ENCODE measurements at regions not wholly inside any gene's neighbourhood (a gene's known extent, or its start where the extent isn't known, plus 50 kb on each side); places are given as distances from the start of the nearest gene placed in this dataset.

GRCh38 chr17:34442387-34443111 lies 79.5 kb upstream of the CCL1 start:
- no peaks in the 10 kb centered on the region for H3K79me2 ChIP-seq
- no peaks in the 10 kb centered on the region for H3K36me3 ChIP-seq (ENCODE audit: control insufficient read depth, insufficient read depth, low read length)
- H3K4me1 ChIP-seq, result no peaks in the 10 kb centered on the region
- H3K9ac ChIP-seq, result no peak overlapping the region
- H3K9me3 ChIP-seq (ENCODE audit: control insufficient read depth, low read length), result no peaks in the 10 kb centered on the region
- no peak overlapping the region for H2AFZ ChIP-seq
- H3K4me3 ChIP-seq (ENCODE audit: low read depth, low read length), result no peak overlapping the region
- H3K27ac ChIP-seq, result no peak overlapping the region
- no peak for TF ChIP-seq CTCF (IDR thresholded peaks at IDR 0.05)
- no peaks in the 10 kb centered on the region for H3K27me3 ChIP-seq (ENCODE audit: control insufficient read depth, insufficient read depth, low read length)
- no peak overlapping the region for H3K4me2 ChIP-seq (ENCODE audit: low read length)

GRCh38 chr17:34437188-34437587 lies 74.2 kb upstream of the CCL1 start:
- TF ChIP-seq CTCF (IDR thresholded peaks at IDR 0.05), result no peak
- Histone ChIP-seq H3K9ac (no peak overlapping the region), H3K27me3 (ENCODE audit: control insufficient read depth, insufficient read depth, low read length) (no peaks in the 10 kb centered on the region), H3K27ac (no peak overlapping the region), H3K4me1 (no peaks in the 10 kb centered on the region), H2AFZ (no peak overlapping the region), H3K9me3 (ENCODE audit: control insufficient read depth, low read length) (no peaks in the 10 kb centered on the region), H3K4me3 (ENCODE audit: low read depth, low read length) (no peak overlapping the region), H3K4me2 (ENCODE audit: low read length) (no peak overlapping the region), H3K79me2 (no peaks in the 10 kb centered on the region), H3K36me3 (ENCODE audit: control insufficient read depth, insufficient read depth, low read length) (no peaks in the 10 kb centered on the region)

- no peak overlapping the region for H3K27ac ChIP-seq
- H3K4me1 ChIP-seq, result no peaks in the 10 kb centered on the region
- no peaks in the 10 kb centered on the region for H3K27me3 ChIP-seq (ENCODE audit: control insufficient read depth, insufficient read depth, low read length)
- no peaks in the 10 kb centered on the region for H3K36me3 ChIP-seq (ENCODE audit: control insufficient read depth, insufficient read depth, low read length)
- H3K9me3 ChIP-seq (ENCODE audit: control insufficient read depth, low read length), result no peaks in the 10 kb centered on the region
- no peak overlapping the region for H3K4me3 ChIP-seq (ENCODE audit: low read depth, low read length)
- H3K79me2 ChIP-seq, result no peaks in the 10 kb centered on the region
- H3K9ac ChIP-seq, result no peak overlapping the region
- TF ChIP-seq CTCF (IDR thresholded peaks at IDR 0.05), result no peak
- no peak overlapping the region for H2AFZ ChIP-seq
- no peak overlapping the region for H3K4me2 ChIP-seq (ENCODE audit: low read length)
Measured at GRCh38 chr17:34436607-34437006, 73.6 kb upstream of the CCL1 start.

GRCh38 chr17:34435182-34435928 lies 72.3 kb upstream of the CCL1 start:
- no peak for TF ChIP-seq CTCF (IDR thresholded peaks at IDR 0.05)
- H2AFZ ChIP-seq, result no peak overlapping the region
- H3K27me3 ChIP-seq (ENCODE audit: control insufficient read depth, insufficient read depth, low read length), result no peaks in the 10 kb centered on the region
- no peak overlapping the region for H3K27ac ChIP-seq
- no peak overlapping the region for H3K4me2 ChIP-seq (ENCODE audit: low read length)
- no peak overlapping the region for H3K9ac ChIP-seq
- no peaks in the 10 kb centered on the region for H3K36me3 ChIP-seq (ENCODE audit: control insufficient read depth, insufficient read depth, low read length)
- H3K79me2 ChIP-seq, result no peaks in the 10 kb centered on the region
- H3K4me3 ChIP-seq (ENCODE audit: low read depth, low read length), result no peak overlapping the region
- H3K9me3 ChIP-seq (ENCODE audit: control insufficient read depth, low read length), result no peaks in the 10 kb centered on the region
- no peaks in the 10 kb centered on the region for H3K4me1 ChIP-seq
